Liver (tissue), 3 donors: ENCODE measurements at regions not wholly inside any gene's neighbourhood (a gene's known extent, or its start where the extent isn't known, plus 50 kb on each side); places are given as distances from the start of the nearest gene placed in this dataset.

ENCODE experiments used
- CTCF ChIP-seq: fragments of 150-350 bp; IDR thresholded peaks from 2 replicates; pipeline ENCODE4 v1.5.1; 2017; ENCODE audit warnings: improper control_type of control experiment, low read depth, low read length; ENCODE audit not compliant: missing input control
- EGR1 ChIP-seq, 2 donors: IDR thresholded peaks; 2 replicates each; pipeline ENCODE4 v1.6.1; 2016 to 2018; ENCODE audit warnings: antibody characterized with exemption in 2 of 2, low read depth in 2 of 2
- GABPA ChIP-seq, 2 donors: IDR thresholded peaks in 1 of 2; conservative IDR thresholded peaks in 1 of 2; 2 replicates each; pipeline ENCODE4 v1.6.1; 2016; ENCODE audit warnings: antibody characterized with exemption in 2 of 2, mild to moderate bottlenecking in 1 of 2, moderate library complexity in 1 of 2
- HNF4G ChIP-seq: IDR thresholded peaks from 2 replicates; pipeline ENCODE4 v1.6.1; 2016; ENCODE audit warnings: antibody characterized with exemption
- RAD21 ChIP-seq, 2 donors: IDR thresholded peaks; 2 replicates each; pipeline ENCODE4 v1.6.1; 2016; ENCODE audit warnings: antibody characterized with exemption in 2 of 2, mild to moderate bottlenecking in 2 of 2
- SP1 ChIP-seq: IDR thresholded peaks from 2 replicates; pipeline ENCODE4 v1.6.1; 2018; ENCODE audit warnings: antibody characterized with exemption, mild to moderate bottlenecking
- TAF1 ChIP-seq: conservative IDR thresholded peaks from 2 replicates; pipeline ENCODE4 v1.6.1; 2016; ENCODE audit warnings: antibody characterized with exemption, mild to moderate bottlenecking
- YY1 ChIP-seq: IDR thresholded peaks from 2 replicates; pipeline ENCODE4 v1.6.1; 2016; ENCODE audit warnings: antibody characterized with exemption, mild to moderate bottlenecking
- ZBTB33 ChIP-seq: IDR thresholded peaks from 2 replicates; pipeline ENCODE4 v1.6.1; 2016; ENCODE audit warnings: antibody characterized with exemption
- TF ChIP-seq, protein P1 (sequence below): IDR thresholded peaks from 2 replicates; pipeline ENCODE4 v1.6.1; 2016; ENCODE audit warnings: antibody characterized with exemption, mild to moderate bottlenecking
- TF ChIP-seq, protein P2 (sequence below): IDR thresholded peaks from 2 replicates; pipeline ENCODE4 v1.6.1; 2016; ENCODE audit warnings: antibody characterized with exemption
- TF ChIP-seq, protein P3 (sequence below): IDR thresholded peaks from 2 replicates; pipeline ENCODE4 v1.6.1; 2016; ENCODE audit warnings: antibody characterized with exemption
- donor health status: healthy.
- donor health status: healthy.

DNA sequence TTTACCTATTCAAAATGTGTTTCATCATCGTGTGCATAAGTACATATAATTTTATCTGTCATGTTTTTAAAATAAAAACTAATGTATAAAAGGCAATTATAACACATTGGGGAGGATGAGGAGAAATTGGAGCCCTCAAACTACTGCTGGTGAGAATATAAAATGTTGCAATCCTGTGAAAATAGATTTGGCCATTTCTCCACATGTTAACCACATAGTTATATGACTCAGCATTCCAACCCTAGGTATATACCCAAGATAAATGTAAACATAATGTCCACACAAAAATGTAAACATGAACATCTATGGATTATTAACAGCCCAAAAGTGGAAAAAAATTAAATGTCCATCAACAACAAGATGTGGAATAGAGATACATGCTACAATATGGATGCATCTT lies 928.0 kb upstream of the FAT3 start:
- TF ChIP-seq CTCF (no peak), RAD21 (IDR thresholded peaks at IDR 0.05) (no peak), TAF1 (no peak), SP1 (no peak), ZBTB33 (no peak), HNF4G (no peak), GABPA (IDR thresholded peaks at IDR 0.05 in 1 of 2, conservative IDR thresholded peaks at IDR 0.05 in 1 of 2) (no peak), EGR1 (IDR thresholded peaks at IDR 0.05; ENCODE audit: low read depth in 2 of 2) (no peak), YY1 (no peak)
- TF ChIP-seq, protein P1, sequence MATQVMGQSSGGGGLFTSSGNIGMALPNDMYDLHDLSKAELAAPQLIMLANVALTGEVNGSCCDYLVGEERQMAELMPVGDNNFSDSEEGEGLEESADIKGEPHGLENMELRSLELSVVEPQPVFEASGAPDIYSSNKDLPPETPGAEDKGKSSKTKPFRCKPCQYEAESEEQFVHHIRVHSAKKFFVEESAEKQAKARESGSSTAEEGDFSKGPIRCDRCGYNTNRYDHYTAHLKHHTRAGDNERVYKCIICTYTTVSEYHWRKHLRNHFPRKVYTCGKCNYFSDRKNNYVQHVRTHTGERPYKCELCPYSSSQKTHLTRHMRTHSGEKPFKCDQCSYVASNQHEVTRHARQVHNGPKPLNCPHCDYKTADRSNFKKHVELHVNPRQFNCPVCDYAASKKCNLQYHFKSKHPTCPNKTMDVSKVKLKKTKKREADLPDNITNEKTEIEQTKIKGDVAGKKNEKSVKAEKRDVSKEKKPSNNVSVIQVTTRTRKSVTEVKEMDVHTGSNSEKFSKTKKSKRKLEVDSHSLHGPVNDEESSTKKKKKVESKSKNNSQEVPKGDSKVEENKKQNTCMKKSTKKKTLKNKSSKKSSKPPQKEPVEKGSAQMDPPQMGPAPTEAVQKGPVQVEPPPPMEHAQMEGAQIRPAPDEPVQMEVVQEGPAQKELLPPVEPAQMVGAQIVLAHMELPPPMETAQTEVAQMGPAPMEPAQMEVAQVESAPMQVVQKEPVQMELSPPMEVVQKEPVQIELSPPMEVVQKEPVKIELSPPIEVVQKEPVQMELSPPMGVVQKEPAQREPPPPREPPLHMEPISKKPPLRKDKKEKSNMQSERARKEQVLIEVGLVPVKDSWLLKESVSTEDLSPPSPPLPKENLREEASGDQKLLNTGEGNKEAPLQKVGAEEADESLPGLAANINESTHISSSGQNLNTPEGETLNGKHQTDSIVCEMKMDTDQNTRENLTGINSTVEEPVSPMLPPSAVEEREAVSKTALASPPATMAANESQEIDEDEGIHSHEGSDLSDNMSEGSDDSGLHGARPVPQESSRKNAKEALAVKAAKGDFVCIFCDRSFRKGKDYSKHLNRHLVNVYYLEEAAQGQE, result no peak
- TF ChIP-seq, protein P2, sequence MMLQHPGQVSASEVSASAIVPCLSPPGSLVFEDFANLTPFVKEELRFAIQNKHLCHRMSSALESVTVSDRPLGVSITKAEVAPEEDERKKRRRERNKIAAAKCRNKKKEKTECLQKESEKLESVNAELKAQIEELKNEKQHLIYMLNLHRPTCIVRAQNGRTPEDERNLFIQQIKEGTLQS, result no peak
- TF ChIP-seq, protein P3, sequence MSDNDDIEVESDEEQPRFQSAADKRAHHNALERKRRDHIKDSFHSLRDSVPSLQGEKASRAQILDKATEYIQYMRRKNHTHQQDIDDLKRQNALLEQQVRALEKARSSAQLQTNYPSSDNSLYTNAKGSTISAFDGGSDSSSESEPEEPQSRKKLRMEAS, result no peak
